ENCODE measurements at regions not wholly inside any gene's neighbourhood (a gene's known extent, or its start where the extent isn't known, plus 50 kb on each side); places are given as distances from the start of the nearest gene placed in this dataset.

- DNase-seq (ENCODE audit: low spot score) = no peak
- no peaks in the 10 kb centered on the region for H3K4me1 ChIP-seq (ENCODE audit: insufficient read depth)
- H4K20me1 ChIP-seq (ENCODE audit: insufficient read depth, poor library complexity, severe bottlenecking) = no peaks in the 10 kb centered on the region
- no peak overlapping the region for H3K4me2 ChIP-seq
- H3K27ac ChIP-seq = no peak overlapping the region
- WGBS (ENCODE audit: low lambda C conversion rate, missing lambda C conversion rate) = 80% methylated on average over 3 of the region's 3 CpGs
- H3K27me3 ChIP-seq = no peaks in the 10 kb centered on the region
- TF ChIP-seq CTCF (IDR thresholded peaks at IDR 0.05; ENCODE audit: poor library complexity) = no peak
- no peak for TF ChIP-seq EZH2phosphoT487 (IDR thresholded peaks at IDR 0.05; ENCODE audit: low read depth, severe bottlenecking, unreplicated experiment)
- no peak for TF ChIP-seq EZH2 (IDR thresholded peaks at IDR 0.05; ENCODE audit: borderline replicate concordance)
- no peak overlapping the region for H2AFZ ChIP-seq
- no peak overlapping the region for H3K4me3 ChIP-seq
- H3K36me3 ChIP-seq (replicated peaks; ENCODE audit: insufficient read depth, low read depth) = no peaks in the 10 kb centered on the region
- H3K9me3 ChIP-seq (ENCODE audit: low read depth) = no peaks in the 10 kb centered on the region
- no peaks in the 10 kb centered on the region for H3K9me2 ChIP-seq (replicated peaks; ENCODE audit: insufficient read depth)
- no peaks in the 10 kb centered on the region for H3K79me2 ChIP-seq
These were observed 88.8 kb upstream of the PLS3 start for GRCh38 chrX:115472131-115472530.

GRCh38 chrX:115486510-115486909, 74.5 kb upstream of the PLS3 start:
- Histone ChIP-seq H3K9me2 (replicated peaks; ENCODE audit: insufficient read depth) (no peaks in the 10 kb centered on the region), H3K27me3 (no peaks in the 10 kb centered on the region), H4K20me1 (ENCODE audit: insufficient read depth, poor library complexity, severe bottlenecking) (no peaks in the 10 kb centered on the region), H2AFZ (no peak overlapping the region), H3K79me2 (no peaks in the 10 kb centered on the region), H3K27ac (no peak overlapping the region), H3K4me3 (no peak overlapping the region), H3K36me3 (replicated peaks; ENCODE audit: insufficient read depth, low read depth) (no peaks in the 10 kb centered on the region), H3K4me1 (ENCODE audit: insufficient read depth) (no peaks in the 10 kb centered on the region), H3K9me3 (ENCODE audit: low read depth) (no peaks in the 10 kb centered on the region), H3K4me2 (no peak overlapping the region)
- TF ChIP-seq EZH2 (IDR thresholded peaks at IDR 0.05; ENCODE audit: borderline replicate concordance) (no peak), EZH2phosphoT487 (IDR thresholded peaks at IDR 0.05; ENCODE audit: low read depth, severe bottlenecking, unreplicated experiment) (no peak), CTCF (IDR thresholded peaks at IDR 0.05; ENCODE audit: poor library complexity) (no peak)
- DNase-seq (ENCODE audit: low spot score) = no peak
- WGBS (ENCODE audit: low lambda C conversion rate, missing lambda C conversion rate) = 98% methylated on average over 3 of the region's 3 CpGs

- no peaks in the 10 kb centered on the region for H3K27me3 ChIP-seq
- H3K36me3 ChIP-seq (replicated peaks; ENCODE audit: insufficient read depth, low read depth) = no peaks in the 10 kb centered on the region
- no peak overlapping the region for H2AFZ ChIP-seq
- H3K9me2 ChIP-seq (replicated peaks; ENCODE audit: insufficient read depth) = no peaks in the 10 kb centered on the region
- no peaks in the 10 kb centered on the region for H4K20me1 ChIP-seq (ENCODE audit: insufficient read depth, poor library complexity, severe bottlenecking)
- TF ChIP-seq EZH2phosphoT487 (IDR thresholded peaks at IDR 0.05; ENCODE audit: low read depth, severe bottlenecking, unreplicated experiment) (no peak), CTCF (IDR thresholded peaks at IDR 0.05; ENCODE audit: poor library complexity) (no peak), EZH2 (IDR thresholded peaks at IDR 0.05; ENCODE audit: borderline replicate concordance) (no peak)
- no peaks in the 10 kb centered on the region for H3K9me3 ChIP-seq (ENCODE audit: low read depth)
- H3K4me1 ChIP-seq (ENCODE audit: insufficient read depth) = no peaks in the 10 kb centered on the region
- H3K27ac ChIP-seq = no peak overlapping the region
- no peak overlapping the region for H3K4me3 ChIP-seq
- H3K79me2 ChIP-seq = no peaks in the 10 kb centered on the region
- no peak for DNase-seq (ENCODE audit: low spot score)
- no peak overlapping the region for H3K4me2 ChIP-seq
These were observed 73.4 kb upstream of the PLS3 start for GRCh38 chrX:115487608-115488007.

- H3K27ac ChIP-seq = no peak overlapping the region
- TF ChIP-seq CTCF (IDR thresholded peaks at IDR 0.05; ENCODE audit: poor library complexity) (no peak), EZH2phosphoT487 (IDR thresholded peaks at IDR 0.05; ENCODE audit: low read depth, severe bottlenecking, unreplicated experiment) (no peak), EZH2 (IDR thresholded peaks at IDR 0.05; ENCODE audit: borderline replicate concordance) (no peak)
- H2AFZ ChIP-seq = no peak overlapping the region
- no peaks in the 10 kb centered on the region for H3K36me3 ChIP-seq (replicated peaks; ENCODE audit: insufficient read depth, low read depth)
- no peaks in the 10 kb centered on the region for H4K20me1 ChIP-seq (ENCODE audit: insufficient read depth, poor library complexity, severe bottlenecking)
- WGBS (ENCODE audit: low lambda C conversion rate, missing lambda C conversion rate) = 93% methylated on average over 1 of the region's 1 CpG
- no peak for DNase-seq (ENCODE audit: low spot score)
- H3K4me2 ChIP-seq = no peak overlapping the region
- H3K4me1 ChIP-seq (ENCODE audit: insufficient read depth) = no peaks in the 10 kb centered on the region
- H3K9me2 ChIP-seq (replicated peaks; ENCODE audit: insufficient read depth) = no peaks in the 10 kb centered on the region
- H3K27me3 ChIP-seq = no peaks in the 10 kb centered on the region
- no peak overlapping the region for H3K4me3 ChIP-seq
- no peaks in the 10 kb centered on the region for H3K79me2 ChIP-seq
- H3K9me3 ChIP-seq (ENCODE audit: low read depth) = no peaks in the 10 kb centered on the region
These were observed 70.2 kb upstream of the PLS3 start for GRCh38 chrX:115490814-115491213.

All from hepatocyte (in vitro differentiated cells).